ENCODE measurements at regions not wholly inside any gene's neighbourhood (a gene's known extent, or its start where the extent isn't known, plus 50 kb on each side); places are given as distances from the start of the nearest gene placed in this dataset.
"Not testable (repeated sequence)": the region's sequence is repeated elsewhere in the genome, so short reads cannot be mapped to it uniquely, and the experiment has no call there.

DNA sequence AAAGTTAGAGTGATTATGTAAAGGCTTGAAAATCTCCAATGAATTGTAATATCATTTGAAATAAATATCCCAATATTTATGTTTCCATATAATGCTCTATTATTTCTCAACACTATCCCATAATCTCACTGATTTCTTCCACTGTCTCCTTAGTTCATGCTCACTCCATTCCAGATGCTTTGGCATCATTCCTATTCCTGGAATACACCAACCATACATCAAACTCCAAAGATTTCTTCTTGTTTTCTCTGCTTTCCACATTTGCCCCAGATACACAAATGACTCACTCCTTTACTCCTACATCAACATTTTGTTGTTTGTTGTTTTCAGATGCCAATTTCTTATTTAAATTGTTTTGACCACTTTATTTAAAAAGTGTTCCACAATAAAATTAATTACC, 1390.8 kb downstream of the ZPLD1 start:
- no peak for DNase-seq

DNA sequence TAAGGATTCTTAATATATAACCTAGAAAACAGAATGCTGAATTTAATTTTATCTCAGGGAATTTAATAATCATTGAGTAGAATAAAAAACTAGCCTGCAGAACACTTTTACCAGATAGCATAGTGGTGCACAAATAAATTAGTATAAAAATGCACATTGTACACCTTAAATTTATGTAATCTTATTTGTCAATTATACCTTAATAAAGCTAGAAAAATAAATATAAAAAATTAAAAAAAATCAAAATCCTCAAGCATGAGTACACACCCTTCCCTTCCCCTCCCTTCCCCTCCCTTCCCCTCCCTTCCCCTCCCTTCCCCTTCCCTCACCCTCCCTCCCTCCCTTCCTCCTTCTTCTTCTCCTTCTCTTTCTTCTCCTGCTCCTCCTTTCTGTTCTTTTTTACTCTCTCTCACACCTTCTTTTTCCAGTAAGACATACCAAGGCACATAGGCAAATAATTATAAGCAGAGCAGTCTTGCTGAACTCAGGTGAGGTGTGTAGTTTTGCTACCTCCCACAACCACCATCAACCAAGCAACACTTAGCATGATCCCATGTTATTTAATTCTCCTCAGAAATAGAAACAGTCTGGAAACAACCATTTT, 1395.0 kb downstream of the ZPLD1 start:
- DNase-seq: no peak

DNA sequence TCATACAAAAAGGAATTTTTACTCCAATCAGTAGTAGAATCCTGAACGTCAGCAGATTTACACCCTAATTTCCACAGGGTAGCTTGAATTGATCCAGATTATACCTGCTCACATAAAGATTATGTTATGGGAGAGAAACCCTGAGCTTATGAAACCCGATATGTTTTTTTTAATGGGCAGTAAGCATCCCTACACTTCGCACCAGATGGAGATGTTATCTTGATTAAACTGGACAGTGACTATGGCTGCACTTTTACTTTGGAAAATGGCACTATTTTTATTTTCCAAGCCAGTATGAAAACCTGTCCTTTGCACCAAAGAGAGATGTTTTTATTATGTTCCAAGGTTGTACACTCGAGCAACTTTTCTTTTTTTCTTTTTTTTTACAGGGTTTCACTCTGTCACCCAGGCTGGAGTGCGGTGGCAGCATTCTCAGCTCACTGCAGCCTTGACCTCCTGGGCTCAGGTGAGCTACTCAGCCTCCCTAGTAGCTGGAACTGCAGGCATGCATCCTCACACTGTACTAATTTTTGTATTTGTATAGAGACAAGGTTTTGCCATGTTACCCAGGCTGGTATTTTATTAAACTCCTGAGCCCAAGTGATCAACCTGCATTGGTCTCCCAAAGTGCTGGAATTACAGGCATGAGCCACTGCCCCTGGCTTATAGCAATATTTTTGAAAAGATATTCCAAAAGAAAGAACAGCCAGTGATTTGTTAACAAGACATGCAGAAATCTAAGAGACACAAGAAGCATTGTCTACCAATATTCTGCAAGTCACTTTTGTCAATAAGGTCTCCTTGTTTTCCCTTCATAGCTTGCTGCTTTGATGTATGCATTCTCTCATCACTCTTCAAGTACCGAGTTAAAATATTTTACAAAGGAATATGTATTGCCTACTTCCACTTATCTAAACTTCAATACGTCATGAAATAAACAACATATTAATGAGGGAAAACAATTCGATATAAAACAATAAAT, 1412.6 kb downstream of the ZPLD1 start:
- DNase-seq: no peak

DNA sequence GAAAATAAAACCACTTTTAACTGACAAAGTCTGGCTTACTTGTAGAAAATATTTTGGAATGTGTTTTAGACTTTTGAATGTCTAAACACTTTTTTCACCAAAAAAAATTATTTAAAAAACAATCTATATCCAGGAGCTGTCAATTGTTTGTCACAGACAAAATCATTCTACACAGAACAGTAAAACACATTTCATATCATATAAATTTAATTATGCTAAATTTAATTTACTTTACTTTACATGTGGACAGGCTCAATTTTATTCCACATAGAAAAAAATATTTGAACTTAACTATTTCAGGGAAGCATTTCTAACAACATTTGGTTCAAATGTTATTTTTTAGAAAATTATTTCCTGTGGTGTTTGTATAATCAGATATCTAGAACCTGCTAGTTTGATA, 1417.0 kb downstream of the ZPLD1 start:
- no peak for DNase-seq

DNA sequence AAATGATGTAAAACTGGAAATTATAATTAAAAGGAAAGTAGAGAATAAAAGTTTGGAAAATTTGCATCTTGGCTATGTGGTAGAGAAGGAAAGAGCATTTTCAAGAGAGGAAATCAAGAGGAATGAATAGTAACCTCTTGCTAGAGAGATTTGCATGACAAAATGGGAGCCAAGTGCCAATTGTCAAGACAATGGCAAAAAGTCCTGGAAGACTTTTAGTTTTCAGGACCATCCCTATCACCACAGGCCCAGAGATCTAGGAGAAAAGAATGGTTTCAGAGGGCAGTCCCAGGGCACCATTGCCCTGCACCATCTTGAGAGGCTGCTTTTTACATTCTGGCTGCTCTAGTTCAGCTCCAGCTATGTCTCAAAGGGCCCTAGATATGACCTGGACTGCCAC, 1427.6 kb downstream of the ZPLD1 start:
- no peak for DNase-seq

DNA sequence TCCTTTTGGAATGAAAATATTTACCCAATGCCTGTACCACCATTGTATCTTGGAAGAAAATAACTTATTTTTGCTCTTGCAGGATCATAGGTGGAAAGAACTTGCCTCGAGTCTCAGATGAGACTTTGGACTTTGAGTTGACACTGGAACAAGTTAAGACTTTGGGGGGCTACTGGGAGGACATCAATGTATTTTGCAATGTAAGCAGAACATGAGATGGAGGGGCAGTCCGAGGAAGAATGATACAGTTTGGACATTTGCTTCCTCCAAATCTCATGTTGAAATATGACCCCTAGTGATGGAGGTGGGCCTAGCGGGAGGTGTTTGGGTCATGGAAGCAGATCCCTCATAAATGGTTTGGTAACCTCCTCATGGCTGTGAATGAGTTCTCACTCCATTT, 1428.6 kb downstream of the ZPLD1 start:
- DNase-seq: no peak

DNA sequence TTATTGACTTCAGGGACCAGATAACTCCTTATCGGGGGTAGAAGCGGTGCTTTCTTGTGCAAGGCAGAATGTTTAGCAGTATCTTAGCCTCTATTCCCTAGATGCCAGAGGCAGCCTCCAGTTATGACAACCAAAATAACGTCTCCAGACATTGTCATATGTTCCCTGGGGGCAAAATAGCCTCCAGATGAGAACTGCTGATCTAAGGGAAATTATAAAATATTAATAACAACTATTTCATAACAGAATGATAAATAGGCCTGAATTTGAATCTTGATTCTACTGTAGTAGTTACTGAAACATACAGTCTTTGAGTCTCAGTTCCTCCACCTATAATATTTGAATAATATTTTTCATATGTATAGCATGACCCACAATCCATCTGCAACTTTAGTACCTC, 1431.3 kb downstream of the ZPLD1 start:
- DNase-seq: no peak

DNA sequence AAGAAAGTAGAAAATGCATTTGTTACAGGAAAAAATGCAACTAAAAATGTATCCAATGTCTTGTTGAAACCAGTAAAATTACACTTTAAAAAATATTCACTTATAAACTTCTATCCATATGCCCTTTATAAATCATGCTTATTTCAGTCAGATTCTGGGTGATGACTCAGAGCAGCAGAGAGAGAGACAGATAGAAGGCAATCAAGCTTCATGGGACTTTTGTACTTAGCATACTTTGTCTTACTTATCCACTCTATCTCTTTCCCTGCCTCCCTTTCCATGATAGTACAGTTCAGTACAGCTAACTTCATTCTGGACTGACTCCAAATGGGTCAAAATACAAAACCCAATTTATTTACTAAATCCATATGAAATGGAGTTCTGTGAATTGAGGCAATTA, 1438.2 kb downstream of the ZPLD1 start:
- DNase-seq: no peak

DNA sequence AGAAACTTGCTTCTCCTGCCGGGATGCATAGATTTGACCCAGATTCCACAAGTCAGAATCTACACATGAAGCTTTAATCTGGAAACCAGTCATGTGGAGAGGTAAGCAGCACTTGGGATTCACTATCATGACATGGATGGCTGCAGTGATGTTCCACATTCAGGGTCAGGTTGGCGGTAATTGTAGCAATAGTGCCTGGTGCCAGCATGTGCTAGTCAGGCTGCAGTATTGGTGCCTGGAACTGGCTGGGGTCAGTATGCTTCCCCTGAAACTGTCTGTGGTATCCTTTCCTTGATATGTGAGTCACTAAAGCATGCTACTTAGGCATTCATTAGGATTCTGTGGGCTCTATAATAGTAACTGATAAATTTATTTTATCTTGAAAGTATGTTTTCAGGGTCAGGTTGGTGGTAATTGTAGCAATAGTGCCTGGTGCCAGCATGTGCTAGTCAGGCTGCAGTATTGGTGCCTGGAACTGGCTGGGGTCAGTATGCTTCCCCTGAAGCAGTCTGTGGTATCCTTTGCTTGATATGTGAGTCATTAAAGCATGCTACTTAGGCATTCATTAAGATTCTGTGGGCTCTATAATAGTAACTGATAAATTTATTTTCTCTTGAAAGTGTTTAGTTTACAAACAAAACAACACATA, 1439.2 kb downstream of the ZPLD1 start:
- DNase-seq: no peak

DNA sequence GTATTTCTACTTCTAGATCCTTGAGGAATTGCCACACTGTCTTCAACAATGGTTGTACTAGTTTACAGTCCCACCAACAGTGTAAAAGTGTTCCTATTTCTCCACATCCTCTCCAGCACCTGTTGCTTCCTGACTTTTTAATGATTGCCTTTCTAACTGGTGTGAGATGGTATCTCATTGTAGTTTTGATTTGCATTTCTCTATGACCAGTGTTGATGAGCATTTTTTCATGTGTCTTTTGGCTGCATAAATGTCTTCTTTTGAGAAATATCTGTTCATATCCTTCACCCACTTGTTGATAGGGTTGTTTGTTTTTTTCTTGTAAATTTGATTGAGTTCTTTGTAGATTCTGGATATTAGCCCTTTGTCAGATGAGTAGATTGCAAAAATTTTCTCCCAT, 1447.0 kb downstream of the ZPLD1 start:
- not testable (repeated sequence) for DNase-seq

DNA sequence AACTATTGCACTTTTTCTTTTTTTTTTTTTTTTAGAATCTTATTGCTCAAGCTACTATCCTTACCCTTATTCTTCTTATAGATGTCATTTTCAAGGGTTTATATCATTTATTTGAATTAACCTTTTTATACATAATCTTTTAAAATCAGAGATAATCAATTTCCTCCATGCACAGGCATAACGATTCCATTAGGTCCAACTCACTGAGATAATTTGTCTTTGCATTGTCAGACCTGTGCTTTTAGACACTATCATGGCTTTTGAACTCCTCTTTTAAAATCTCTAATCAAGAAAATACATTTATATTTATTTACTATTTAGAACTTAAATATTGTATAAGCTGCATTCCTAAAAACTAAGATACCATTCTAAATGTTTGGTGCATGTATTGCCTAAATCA, 1454.9 kb downstream of the ZPLD1 start:
- DNase-seq: no peak

DNA sequence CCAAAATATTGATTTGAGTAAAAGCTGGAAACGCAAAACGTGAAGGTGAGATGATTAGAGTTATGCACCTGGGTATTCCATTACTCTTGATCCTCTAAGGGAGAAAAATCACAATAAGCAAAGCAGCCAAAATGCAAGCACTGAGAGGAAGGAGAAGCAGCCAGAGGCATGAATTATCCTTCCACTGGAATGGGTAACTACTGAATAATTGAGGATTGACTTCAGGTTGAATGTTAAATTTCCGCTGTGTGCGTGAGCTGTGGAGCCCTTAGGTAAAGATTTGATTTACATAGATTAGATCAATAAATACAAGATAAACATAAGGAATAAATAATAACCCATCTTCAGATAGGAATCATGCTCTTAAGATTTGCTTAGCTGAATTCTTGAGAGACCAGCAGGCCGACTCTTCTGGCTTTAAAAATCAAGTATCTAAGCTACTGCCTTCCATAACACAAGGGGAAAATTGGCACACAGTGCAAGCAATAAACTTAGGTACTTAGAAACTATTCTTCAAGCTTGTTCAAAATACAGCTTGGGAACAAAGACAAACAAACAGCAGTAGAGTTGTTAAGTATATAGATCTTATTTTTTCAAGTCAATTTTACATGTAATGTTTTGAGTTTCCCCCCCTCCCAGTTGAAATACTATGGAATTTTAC, 1459.5 kb downstream of the ZPLD1 start:
- no peak for DNase-seq

DNA sequence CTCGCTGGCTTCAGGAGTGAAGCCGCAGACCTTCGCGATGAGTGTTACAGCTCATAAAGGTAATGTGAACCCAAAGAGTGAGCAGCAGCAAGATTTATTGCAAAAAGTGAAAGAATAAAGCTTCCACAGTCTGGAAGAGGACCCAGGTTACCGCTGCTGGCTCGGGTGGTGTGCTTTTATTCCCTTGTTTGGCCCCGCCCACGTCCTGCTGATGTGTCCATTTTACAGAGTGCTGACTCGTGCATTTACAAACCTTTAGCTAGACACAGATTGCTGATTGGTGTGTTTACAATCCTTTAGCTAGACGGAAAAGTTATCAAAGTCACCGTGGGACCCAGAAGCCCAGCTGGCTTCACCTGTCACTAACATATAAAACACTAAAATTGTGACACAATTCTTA, 1464.5 kb downstream of the ZPLD1 start:
- no peak for DNase-seq

DNA sequence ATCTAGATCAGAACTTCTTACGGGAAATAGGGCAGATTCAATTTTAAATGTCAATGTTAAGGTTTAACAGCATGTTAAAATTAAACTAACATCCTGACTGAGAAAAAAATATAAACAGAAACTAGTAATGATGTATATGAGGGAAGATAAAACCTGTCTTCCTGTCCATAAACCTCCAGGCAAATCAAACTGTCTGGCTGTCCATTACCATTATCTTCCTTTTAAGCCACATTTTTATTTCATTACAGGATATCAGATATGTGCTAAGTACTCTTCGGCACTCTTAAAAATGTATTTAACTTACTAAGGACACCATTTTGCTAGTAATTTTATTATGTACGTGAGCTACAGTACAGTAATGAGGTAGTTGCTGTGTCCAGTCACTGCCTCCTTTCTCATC, 1461.7 kb upstream of the ALCAM start:
- DNase-seq: no peak

DNA sequence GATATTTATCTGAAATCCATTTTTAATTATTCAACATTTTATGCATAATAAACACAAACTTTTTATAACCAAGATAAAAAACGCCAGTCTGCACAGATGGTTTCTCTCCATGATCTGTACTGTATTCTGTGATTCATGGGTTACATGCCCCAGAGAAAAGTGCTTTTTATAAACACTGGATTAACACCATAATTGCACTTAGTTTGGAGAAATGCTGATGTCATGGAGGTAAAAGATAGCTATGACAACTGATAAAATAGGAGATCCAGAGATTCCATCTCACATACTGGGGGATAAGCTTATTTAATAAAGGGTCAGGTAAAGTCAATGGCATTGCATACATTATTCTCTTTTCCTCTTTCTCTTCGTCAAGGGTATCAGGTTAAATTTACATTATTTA, 1460.4 kb upstream of the ALCAM start:
- DNase-seq: no peak

DNA sequence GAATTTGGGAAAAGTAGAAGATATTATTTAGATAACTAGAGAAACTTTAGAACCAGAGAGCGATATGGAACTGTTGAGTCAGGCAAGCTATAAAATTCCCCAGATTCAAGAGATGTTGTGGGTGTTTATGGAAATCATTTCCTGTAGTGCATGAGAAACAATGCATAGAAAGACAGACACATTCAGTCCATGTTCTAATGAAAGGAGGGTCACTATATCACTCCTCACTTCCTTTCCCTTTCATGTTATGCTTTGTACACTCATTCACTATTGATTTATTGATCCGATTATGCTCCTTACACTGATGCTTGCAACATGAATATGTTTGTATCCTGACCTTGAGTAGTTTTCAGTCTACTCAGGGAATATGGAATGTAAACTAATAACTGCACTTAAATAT, 1459.9 kb upstream of the ALCAM start:
- DNase-seq: no peak

DNA sequence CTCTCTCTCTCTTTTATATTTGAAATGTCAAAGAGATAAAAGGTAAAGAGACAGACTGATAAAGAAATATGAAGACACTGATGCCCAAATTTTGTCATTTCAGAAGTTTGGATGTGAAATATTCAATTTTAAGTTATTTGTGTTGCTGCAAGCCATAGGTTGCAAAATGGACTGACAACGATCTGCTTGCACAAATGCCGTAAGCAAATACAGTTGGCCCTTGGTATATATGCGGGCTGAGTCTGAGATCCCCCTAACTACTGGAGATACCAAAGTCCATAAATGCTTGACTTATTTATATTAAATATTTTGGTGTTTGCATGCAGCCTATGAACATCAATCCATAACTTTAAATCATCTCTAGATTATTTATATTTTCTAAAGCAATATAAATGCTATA, 1459.1 kb upstream of the ALCAM start:
- DNase-seq: no peak

DNA sequence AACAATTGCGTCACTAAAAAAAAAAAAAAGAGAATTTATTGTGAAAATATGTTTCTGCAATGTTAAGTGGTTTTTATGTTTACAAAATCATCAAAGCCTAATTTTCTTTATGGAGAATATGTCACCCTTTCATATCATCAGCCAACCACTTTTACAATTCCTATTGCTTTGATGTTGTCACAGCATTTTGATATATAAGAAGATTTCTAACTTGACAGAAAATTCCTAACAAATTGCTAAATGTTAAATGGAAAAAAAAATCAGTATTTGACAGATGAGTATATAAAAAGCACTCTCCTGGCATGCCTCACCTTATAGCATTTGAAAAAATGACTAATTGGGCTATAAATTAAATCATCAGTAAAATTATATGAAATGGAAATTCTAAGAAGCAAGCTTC, 1457.3 kb upstream of the ALCAM start:
- DNase-seq: no peak

DNA sequence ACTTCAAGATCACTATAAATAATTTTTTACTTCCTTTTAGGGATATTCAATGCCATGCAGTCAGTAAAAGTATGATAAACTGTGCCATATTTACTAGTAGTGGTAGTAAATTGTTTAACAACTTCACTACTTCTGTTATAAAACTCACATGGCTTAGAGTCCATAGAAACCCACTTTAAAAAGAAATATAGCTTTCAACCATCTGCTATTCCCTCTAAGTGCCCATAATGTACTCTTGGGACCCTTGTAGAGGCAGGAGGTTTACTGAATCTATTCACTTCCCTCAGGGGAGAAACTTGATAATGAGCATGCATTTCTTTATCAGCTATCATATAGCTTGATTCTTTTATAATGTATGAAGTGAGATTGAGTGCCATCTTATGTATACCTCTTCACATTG, 1448.4 kb upstream of the ALCAM start:
- no peak for DNase-seq

DNA sequence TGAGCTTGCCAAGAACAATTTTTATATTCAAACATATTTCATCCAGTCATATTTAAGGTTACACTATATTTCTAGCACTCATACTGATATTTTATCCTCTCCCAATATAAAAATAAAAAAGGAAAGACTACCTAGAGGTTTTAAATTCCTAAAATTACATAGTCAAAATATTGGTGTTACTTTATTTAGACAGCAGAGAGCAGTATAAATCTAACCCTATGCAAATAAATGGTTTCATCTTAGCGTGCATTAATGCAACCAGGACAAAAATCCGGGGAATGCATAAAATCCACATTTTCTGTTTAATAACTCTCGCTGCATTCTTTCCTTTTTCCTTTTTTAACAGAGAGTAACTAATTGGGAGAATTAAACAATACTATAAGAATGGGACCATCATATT, 1447.4 kb upstream of the ALCAM start:
- no peak for DNase-seq

DNA sequence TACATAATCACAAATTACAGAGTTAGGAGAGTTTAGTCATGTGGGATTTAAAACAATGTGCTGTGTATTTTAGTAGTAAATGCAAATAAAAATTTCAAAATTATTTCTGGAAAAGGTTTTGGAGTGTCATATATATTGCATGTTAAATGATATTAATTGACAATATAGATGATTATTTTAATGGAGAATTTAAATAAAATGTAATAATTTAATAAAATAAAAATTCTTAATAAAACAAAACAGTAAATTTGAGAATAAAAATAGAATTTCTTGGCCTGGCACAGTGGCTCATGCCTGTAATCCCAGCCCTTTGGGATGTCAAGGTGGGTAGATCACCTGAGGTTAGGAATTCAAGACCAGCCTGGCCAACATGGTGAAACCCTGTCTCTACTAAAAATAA, 1442.8 kb upstream of the ALCAM start:
- no peak for DNase-seq

DNA sequence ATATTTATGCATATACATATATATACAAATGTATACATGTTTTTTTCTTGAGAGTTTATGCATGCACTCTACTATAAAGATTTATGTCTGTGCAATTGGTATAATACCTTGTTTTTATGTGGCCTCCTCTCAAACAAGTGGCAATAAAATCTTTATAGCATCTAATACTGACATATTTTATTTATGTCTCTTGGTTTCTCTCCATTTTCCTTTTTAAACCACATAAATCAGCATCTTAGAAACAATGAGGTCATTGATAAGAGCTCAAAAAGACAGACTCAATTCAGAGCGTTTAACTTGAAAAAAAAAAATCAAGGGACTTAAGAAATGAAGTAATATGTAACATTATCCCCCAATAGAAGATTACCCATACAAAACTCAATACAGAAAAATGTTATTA, 1442.2 kb upstream of the ALCAM start:
- no peak for DNase-seq

DNA sequence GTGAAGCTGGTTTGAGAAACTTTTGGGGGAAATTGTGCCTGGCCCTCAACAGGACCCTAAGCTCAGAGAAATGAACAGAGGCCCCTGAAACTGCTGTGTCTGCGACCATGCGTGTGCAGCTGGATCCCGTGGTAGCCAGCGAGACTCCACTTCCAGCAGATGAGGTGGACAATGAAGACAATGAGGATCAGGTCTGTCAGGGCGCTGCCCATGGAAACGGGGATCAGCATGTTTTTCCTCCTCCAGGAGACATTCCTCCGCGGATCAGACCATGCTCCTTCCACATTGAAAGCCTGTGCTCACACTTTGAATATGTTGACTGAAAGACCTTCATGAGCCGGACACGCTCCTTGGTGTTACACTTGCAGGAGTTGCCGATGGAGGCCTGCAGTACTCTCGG, 1439.8 kb upstream of the ALCAM start:
- no peak for DNase-seq

DNA sequence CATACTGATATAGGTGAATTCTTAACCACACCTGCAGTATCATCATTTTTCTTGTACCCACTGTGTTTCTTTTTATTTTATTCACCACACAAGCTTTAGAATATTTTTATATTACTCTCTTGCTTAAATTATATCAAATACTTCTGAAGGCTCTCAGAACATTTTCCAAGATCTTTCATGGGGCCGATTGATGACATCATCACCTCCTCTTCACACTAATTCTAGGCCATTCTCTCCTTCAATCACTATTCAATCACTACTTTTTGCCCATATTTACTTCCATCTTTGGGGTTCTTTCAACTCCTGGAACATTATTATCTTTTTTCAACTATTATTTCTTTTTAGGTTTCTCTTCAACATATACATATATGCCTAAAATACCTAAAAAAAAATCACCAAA, 1438.8 kb upstream of the ALCAM start:
- DNase-seq: no peak

Data from effector CD4-positive, alpha-beta T cell (primary cell).